Glutamatergic neuron (in vitro differentiated cells): ENCODE measurements at regions not wholly inside any gene's neighbourhood (a gene's known extent, or its start where the extent isn't known, plus 50 kb on each side); places are given as distances from the start of the nearest gene placed in this dataset.

ENCODE experiments used
- DNase-seq: peaks from one replicate; pipeline ENCODE4 v3.0.0; 2022
- H3K27ac Mint-ChIP-seq: one replicate; pipeline ENCODE4 v1.8.0; 2020; ENCODE audit warnings: mild to moderate bottlenecking, mixed read lengths, inconsistent platforms; ENCODE audit not compliant: unreplicated experiment
- H3K27me3 Mint-ChIP-seq: one replicate; pipeline ENCODE4 v1.8.0; 2020; ENCODE audit warnings: mild to moderate bottlenecking, moderate library complexity, mixed read lengths, inconsistent platforms; ENCODE audit not compliant: unreplicated experiment
- H3K36me3 Mint-ChIP-seq: one replicate; pipeline ENCODE4 v1.8.0; 2020; ENCODE audit warnings: mild to moderate bottlenecking, mixed read lengths, inconsistent platforms; ENCODE audit not compliant: unreplicated experiment
- H3K4me1 Mint-ChIP-seq: one replicate; pipeline ENCODE4 v1.8.0; 2020; ENCODE audit warnings: mild to moderate bottlenecking, low read depth, mixed read lengths, inconsistent platforms; ENCODE audit not compliant: unreplicated experiment
- H3K4me3 Mint-ChIP-seq: one replicate; pipeline ENCODE4 v1.8.0; 2020; ENCODE audit warnings: mild to moderate bottlenecking, mixed read lengths, inconsistent platforms; ENCODE audit not compliant: unreplicated experiment
- H3K9me3 Mint-ChIP-seq: one replicate; pipeline ENCODE4 v1.8.0; 2020; ENCODE audit warnings: mild to moderate bottlenecking, moderate library complexity, mixed read lengths, inconsistent platforms; ENCODE audit not compliant: unreplicated experiment
- CTCF ChIP-seq: fragments of 200-600 bp; sonication (generic); IDR thresholded peaks from one replicate; pipeline ENCODE4 v1.5.0; 2021; ENCODE audit not compliant: partially characterized antibody, unreplicated experiment

- Mint-ChIP-seq H3K27me3 (peaks cover 2% of the 10 kb centered on the region), H3K27ac (no peak overlapping the region), H3K4me1 (no peaks in the 10 kb centered on the region), H3K9me3 (peaks cover 2% of the 10 kb centered on the region), H3K36me3 (no peaks in the 10 kb centered on the region), H3K4me3 (no peak overlapping the region)
- no peak for DNase-seq
- no peak for TF ChIP-seq CTCF
Observed at GRCh38 chr3:99373846-99374210, 264.6 kb upstream of the COL8A1 start.

- no peak overlapping the region for H3K27ac Mint-ChIP-seq
- no peak overlapping the region for H3K4me3 Mint-ChIP-seq
- no peaks in the 10 kb centered on the region for H3K36me3 Mint-ChIP-seq
- peaks cover 2% of the 10 kb centered on the region for H3K9me3 Mint-ChIP-seq
- H3K4me1 Mint-ChIP-seq: no peaks in the 10 kb centered on the region
- no peak for TF ChIP-seq CTCF
- peaks cover 2% of the 10 kb centered on the region for H3K27me3 Mint-ChIP-seq
- DNase-seq: no peak
Observed at GRCh38 chr3:99373088-99373845, 265.1 kb upstream of the COL8A1 start.

DNA sequence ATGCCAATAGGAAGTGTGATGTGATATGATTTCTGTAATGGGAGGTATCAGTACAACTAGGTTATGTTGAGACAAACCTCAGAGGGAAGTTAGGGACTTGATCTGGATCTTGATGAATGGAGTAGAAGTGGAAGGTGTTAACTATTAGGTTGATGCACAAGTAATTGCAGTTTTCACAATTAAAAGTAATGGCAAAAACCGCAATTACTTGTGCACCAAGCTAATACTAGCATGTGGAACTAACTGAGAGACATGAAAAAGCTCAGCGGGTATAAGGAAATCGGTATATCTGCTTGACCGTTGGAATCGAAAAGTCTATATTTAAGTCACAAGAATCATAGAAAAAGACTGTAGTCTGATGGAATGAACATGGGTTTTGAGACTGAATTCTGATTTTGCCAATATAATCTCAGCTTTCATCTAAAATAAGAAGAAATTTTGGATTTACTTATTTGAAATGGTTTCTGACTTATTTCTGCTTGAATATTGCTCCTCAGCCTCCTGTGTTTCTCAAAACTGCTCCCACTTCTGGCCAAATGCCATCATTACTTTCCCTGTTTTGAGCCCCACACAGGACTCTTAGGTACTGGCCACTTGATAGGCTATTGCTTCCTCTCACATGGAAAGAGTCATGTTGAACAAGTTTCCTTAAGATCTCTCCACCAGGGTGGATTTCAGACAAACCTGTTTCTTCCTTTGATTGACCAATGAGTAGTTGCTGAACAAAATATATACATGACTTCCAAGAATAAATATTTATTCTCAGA lies 271.5 kb upstream of the COL8A1 start:
- no peak for DNase-seq

GRCh38 chr3:99365979-99366378 lies 272.4 kb upstream of the COL8A1 start:
- Mint-ChIP-seq H3K27ac (no peak overlapping the region), H3K9me3 (no peaks in the 10 kb centered on the region), H3K4me1 (no peaks in the 10 kb centered on the region), H3K27me3 (no peaks in the 10 kb centered on the region), H3K36me3 (no peaks in the 10 kb centered on the region), H3K4me3 (no peak overlapping the region)
- TF ChIP-seq CTCF: no peak
- DNase-seq: no peak

More for the DNA sequence above, 271.5 kb upstream of the COL8A1 start:
- no peak overlapping the region for H3K4me3 Mint-ChIP-seq
- H3K36me3 Mint-ChIP-seq: no peaks in the 10 kb centered on the region
- no peaks in the 10 kb centered on the region for H3K9me3 Mint-ChIP-seq
- TF ChIP-seq CTCF: no peak
- no peaks in the 10 kb centered on the region for H3K4me1 Mint-ChIP-seq
- H3K27ac Mint-ChIP-seq: no peak overlapping the region
- H3K27me3 Mint-ChIP-seq: no peaks in the 10 kb centered on the region

GRCh38 chr3:99365396-99365795 lies 273.0 kb upstream of the COL8A1 start:
- Mint-ChIP-seq H3K4me3 (no peak overlapping the region), H3K4me1 (no peaks in the 10 kb centered on the region), H3K27me3 (no peaks in the 10 kb centered on the region), H3K27ac (no peak overlapping the region), H3K36me3 (no peaks in the 10 kb centered on the region), H3K9me3 (no peaks in the 10 kb centered on the region)
- TF ChIP-seq CTCF: no peak
- no peak for DNase-seq
